Erythroblast (primary cell): ENCODE measurements at regions not wholly inside any gene's neighbourhood (a gene's known extent, or its start where the extent isn't known, plus 50 kb on each side); places are given as distances from the start of the nearest gene placed in this dataset.

Experiments used
- DNase-seq, 2 experiments: peaks; one replicate each; lab custom pipeline; 2025; lab: John Stamatoyannopoulos, UW
- GATA1 ChIP-seq: IDR thresholded peaks from 2 replicates; pipeline ENCODE4 v1.6.1; 2011; ENCODE audit warnings: low read depth, mild to moderate bottlenecking, control low read depth, low read length, moderate library complexity
- POLR2A ChIP-seq: IDR thresholded peaks from 2 replicates; pipeline ENCODE4 v1.6.1; 2011; ENCODE audit warnings: mild to moderate bottlenecking, low read length

- TF ChIP-seq GATA1: no peak
- no peak for TF ChIP-seq POLR2A
- DNase-seq: no peak
Observed at GRCh38 chr6:71124340-71124739, 164.3 kb upstream of the OGFRL1 start.

- TF ChIP-seq GATA1 (no peak), POLR2A (no peak)
- DNase-seq: no peak
Observed at GRCh38 chr6:71125216-71125615, 163.4 kb upstream of the OGFRL1 start.

- TF ChIP-seq POLR2A: no peak
- no peak for TF ChIP-seq GATA1
- DNase-seq: no peak
Observed at GRCh38 chr6:71126506-71126905, 162.1 kb upstream of the OGFRL1 start.

GRCh38 chr6:71127374-71127773 is 161.2 kb upstream of the OGFRL1 start:
- TF ChIP-seq POLR2A (no peak), GATA1 (no peak)
- no peak for DNase-seq

GRCh38 chr6:71130277-71130676 is 158.3 kb upstream of the OGFRL1 start:
- TF ChIP-seq POLR2A: no peak
- no peak for TF ChIP-seq GATA1
- DNase-seq: no peak

GRCh38 chr6:71134929-71135642 is 153.5 kb upstream of the OGFRL1 start:
- TF ChIP-seq GATA1 (no peak), POLR2A (no peak)
- no peak for DNase-seq

- no peak for DNase-seq
- no peak for TF ChIP-seq POLR2A
Observed at GRCh38 chr6:71137973-71138372, 150.6 kb upstream of the OGFRL1 start.

- no peak for DNase-seq
- TF ChIP-seq GATA1 (no peak), POLR2A (no peak)
Observed at GRCh38 chr6:71138376-71138775, 150.2 kb upstream of the OGFRL1 start.

- TF ChIP-seq GATA1 (no peak), POLR2A (no peak)
- DNase-seq: no peak
Observed at GRCh38 chr6:71139249-71139648, 149.4 kb upstream of the OGFRL1 start.

- DNase-seq: no peak
- TF ChIP-seq POLR2A (no peak), GATA1 (no peak)
Observed at GRCh38 chr6:71153755-71154325, 134.8 kb upstream of the OGFRL1 start.

- DNase-seq: no peak
- TF ChIP-seq GATA1: no peak
- TF ChIP-seq POLR2A: no peak
Observed at GRCh38 chr6:71157345-71157744, 131.3 kb upstream of the OGFRL1 start.

- TF ChIP-seq POLR2A (no peak), GATA1 (no peak)
- DNase-seq: no peak
Observed at GRCh38 chr6:71164890-71165289, 123.7 kb upstream of the OGFRL1 start.

- DNase-seq: no peak
- TF ChIP-seq GATA1 (no peak), POLR2A (no peak)
Observed at GRCh38 chr6:71168233-71168765, 120.3 kb upstream of the OGFRL1 start.

- TF ChIP-seq POLR2A: no peak
- no peak for TF ChIP-seq GATA1
- DNase-seq: no peak
Observed at GRCh38 chr6:71171497-71172070, 117.0 kb upstream of the OGFRL1 start.
